Upper lobe of right lung (tissue), 1 donor: ENCODE measurements at regions not wholly inside any gene's neighbourhood (a gene's known extent, or its start where the extent isn't known, plus 50 kb on each side); places are given as distances from the start of the nearest gene placed in this dataset.

Experiments
- ATAC-seq: fragments of 200-7000 bp; cut with Tn5 transposase; one replicate; pipeline ENCODE4 v1.9.1; 2020; ENCODE audit warnings: mild to moderate bottlenecking, moderate library complexity
- DNase-seq: peaks from one replicate; pipeline ENCODE4 v3.0.0-alpha.2; 2020
- H3K27ac ChIP-seq: fragments of 200-600 bp; one replicate; pipeline ENCODE4 v1.8.0; 2022
- H3K27me3 ChIP-seq: fragments of 200-600 bp; one replicate; pipeline ENCODE4 v1.8.0; 2022; ENCODE audit warnings: mild to moderate bottlenecking
- H3K36me3 ChIP-seq: fragments of 200-600 bp; one replicate; pipeline ENCODE4 v1.8.0; 2022
- H3K4me1 ChIP-seq: fragments of 200-600 bp; one replicate; pipeline ENCODE4 v1.8.0; 2022
- H3K4me3 ChIP-seq: fragments of 200-600 bp; one replicate; pipeline ENCODE4 v1.8.0; 2022; ENCODE audit warnings: mild to moderate bottlenecking
- H3K9me3 ChIP-seq: fragments of 200-600 bp; one replicate; pipeline ENCODE4 v1.8.0; 2022
- CTCF ChIP-seq: fragments of 200-600 bp; IDR thresholded peaks from one replicate; pipeline ENCODE4 v1.8.0; 2022; ENCODE audit warnings: antibody characterized with exemption
- intact Hi-C: fragments of 100-400 bp; cut with DNase I; formaldehyde crosslinking; loops from one replicate; pipeline ENCODE4 v1.11.0; 2022
- donor health status: DM: no; HTN: yes; CAD: no; lungs with severe emphysema.

- Histone ChIP-seq H3K27me3 (no peaks in the 10 kb centered on the region), H3K36me3 (no peaks in the 10 kb centered on the region), H3K4me1 (peaks cover 5% of the 10 kb centered on the region), H3K4me3 (no peak overlapping the region), H3K27ac (no peak overlapping the region), H3K9me3 (peaks cover 4% of the 10 kb centered on the region)
- intact Hi-C loops = no loop called here
- no peak for TF ChIP-seq CTCF
- ATAC-seq (no peak), DNase-seq (no peak)
Observed at GRCh38 chr1:96533820-96534219, 187.8 kb upstream of the PTBP2 start.

- intact Hi-C loops = no loop called here
- no peaks in the 10 kb centered on the region for H3K9me3 ChIP-seq
- no peak overlapping the region for H3K4me3 ChIP-seq
- no peaks in the 10 kb centered on the region for H3K27me3 ChIP-seq
- no peak overlapping the region for H3K27ac ChIP-seq
- ATAC-seq = no peak
- no peak for TF ChIP-seq CTCF
- no peaks in the 10 kb centered on the region for H3K36me3 ChIP-seq
- peaks cover 5% of the 10 kb centered on the region for H3K4me1 ChIP-seq
- no peak for DNase-seq
Observed at GRCh38 chr1:96536581-96536980, 185.0 kb upstream of the PTBP2 start.

DNA sequence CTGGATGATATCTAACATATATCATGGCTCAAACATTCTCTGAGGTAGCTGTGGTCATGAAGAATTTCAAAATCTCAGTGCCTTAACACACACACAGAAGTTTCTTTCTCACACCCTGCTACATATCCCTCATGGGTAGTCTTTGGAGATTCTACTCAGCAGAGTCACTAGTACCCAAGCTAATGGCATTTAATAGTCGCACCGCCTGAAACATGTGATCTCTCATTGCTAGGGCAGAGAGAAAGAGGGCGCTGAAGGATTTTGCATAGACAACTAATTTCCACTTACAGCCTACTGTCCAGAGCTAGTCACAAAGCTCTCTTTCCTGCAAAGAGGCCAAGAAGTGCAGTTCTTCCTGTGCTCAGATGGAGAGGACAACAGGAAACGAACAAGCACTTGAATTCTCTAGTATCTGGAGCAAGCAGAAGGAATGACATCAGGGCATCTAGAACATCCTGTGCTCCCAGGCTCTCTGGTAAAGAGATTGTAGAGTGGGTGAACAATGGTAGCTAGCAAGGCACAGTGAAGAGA lies 183.4 kb upstream of the PTBP2 start:
- Histone ChIP-seq H3K4me1 (peaks cover 5% of the 10 kb centered on the region), H3K27me3 (no peaks in the 10 kb centered on the region), H3K27ac (peak overlapping the region; percentile 71), H3K9me3 (no peaks in the 10 kb centered on the region), H3K4me3 (no peak overlapping the region), H3K36me3 (no peaks in the 10 kb centered on the region)
- TF ChIP-seq CTCF = peak; percentile 32
- DNase-seq = no peak
- ATAC-seq = peak; percentile 95
- intact Hi-C loops = no loop called here

DNA sequence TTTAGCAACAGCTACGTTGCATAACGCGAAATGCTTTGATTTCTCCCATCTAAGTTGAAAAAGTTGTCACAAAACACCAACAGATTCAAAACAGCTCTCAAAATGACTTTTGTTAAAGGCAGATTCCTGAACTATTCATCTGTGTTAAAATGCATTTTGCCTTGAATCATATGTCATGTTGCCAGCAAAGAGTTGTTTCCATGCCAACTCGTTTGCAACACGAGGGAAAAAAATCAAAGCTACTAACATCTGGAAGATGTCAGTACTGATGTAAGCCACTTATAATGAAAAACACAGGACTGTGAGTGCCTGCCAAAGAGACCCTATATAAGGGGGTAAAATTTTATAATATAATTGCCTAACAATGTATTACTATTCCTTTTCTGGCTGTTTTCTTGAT lies 182.7 kb upstream of the PTBP2 start:
- Histone ChIP-seq H3K27ac (peak overlapping the region; percentile 71), H3K27me3 (no peaks in the 10 kb centered on the region), H3K9me3 (no peaks in the 10 kb centered on the region), H3K36me3 (no peaks in the 10 kb centered on the region), H3K4me3 (no peak overlapping the region), H3K4me1 (peaks cover 5% of the 10 kb centered on the region)
- TF ChIP-seq CTCF = no peak
- no peak for ATAC-seq
- intact Hi-C loops = no loop called here
- no peak for DNase-seq

DNA sequence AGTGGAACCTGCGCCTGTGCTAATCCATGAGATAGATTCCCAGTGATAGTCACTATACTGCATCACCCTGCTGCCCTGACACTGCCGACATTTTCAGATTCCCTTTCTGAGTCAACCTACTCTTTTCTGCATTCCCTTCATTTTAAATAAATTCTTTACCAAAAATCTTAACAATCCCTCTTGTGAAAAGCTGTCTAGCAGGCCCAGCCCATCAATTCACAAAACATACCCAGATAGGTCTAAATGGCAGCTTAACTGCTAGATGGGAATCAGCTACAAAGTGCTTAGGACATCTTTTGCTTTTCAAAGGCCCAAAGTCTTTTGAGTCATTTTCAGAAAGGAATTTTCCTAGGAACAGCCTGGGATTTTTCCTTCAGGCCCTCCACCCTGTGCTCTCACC lies 180.1 kb upstream of the PTBP2 start:
- intact Hi-C loops = no loop called here
- Histone ChIP-seq H3K36me3 (no peaks in the 10 kb centered on the region), H3K4me3 (no peak overlapping the region), H3K27me3 (no peaks in the 10 kb centered on the region), H3K9me3 (no peaks in the 10 kb centered on the region), H3K27ac (no peak overlapping the region), H3K4me1 (peaks cover 5% of the 10 kb centered on the region)
- ATAC-seq (no peak), DNase-seq (no peak)
- no peak for TF ChIP-seq CTCF
